ENCODE measurements at regions not wholly inside any gene's neighbourhood (a gene's known extent, or its start where the extent isn't known, plus 50 kb on each side); places are given as distances from the start of the nearest gene placed in this dataset.
"Not testable (repeated sequence)": the region's sequence is repeated elsewhere in the genome, so short reads cannot be mapped to it uniquely, and the experiment has no call there.

DNA sequence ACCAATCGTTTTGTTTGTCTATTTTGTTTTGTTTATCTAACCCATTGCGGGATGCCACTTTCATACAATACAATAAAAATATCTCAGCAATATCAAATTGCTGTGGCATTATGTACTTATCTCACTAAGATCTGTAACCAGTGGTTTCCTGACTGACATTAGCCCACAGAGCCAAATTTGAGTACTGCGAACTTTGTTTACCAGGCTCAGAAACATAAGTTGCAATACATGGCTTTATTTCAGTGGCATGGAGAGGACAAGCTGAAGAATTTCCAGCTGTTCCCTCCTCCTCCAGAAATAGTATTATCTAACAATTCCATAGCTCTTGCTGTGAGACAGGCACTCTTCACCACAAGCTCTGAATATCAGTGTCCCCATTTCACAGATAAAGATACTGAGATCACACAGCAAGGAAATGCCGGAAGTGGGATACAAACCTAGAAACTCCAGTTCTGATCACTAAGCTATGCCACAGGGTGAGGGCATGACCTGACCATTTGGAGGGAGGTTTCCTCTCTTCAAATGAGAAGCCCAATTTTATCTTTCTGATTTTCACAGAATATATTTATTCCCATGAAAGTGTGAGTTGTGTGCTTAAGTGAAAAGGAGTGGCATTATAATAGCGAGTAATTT, 469.9 kb upstream of the CBLB start:
- in situ Hi-C loops (cut with MboI; ENCODE audit: low sequenced_read_pairs), result no loop called here

DNA sequence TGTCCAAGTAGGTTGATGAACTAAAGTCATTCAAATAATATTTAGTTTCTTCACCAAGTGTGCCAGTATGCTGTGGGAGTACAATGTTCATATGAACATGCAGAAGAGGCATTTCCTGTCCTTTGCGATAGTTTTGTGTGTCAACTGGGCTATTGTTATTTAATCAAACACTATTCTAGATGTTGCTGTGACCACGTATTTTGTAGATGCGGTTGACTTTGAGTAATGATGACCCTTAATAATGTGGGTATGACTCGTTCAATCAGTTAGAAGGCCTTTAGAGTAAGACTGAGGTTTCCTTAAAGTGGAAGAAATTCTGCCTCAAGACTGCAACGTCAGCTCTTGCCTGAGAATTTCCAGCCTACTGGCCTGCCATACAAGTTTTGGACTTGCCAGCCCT, 470.7 kb upstream of the CBLB start:
- in situ Hi-C loops (cut with MboI; ENCODE audit: low sequenced_read_pairs), result no loop called here

- in situ Hi-C loops (cut with MboI; ENCODE audit: low sequenced_read_pairs), result no loop called here
These were observed 472.3 kb upstream of the CBLB start for GRCh38 chr3:106341087-106341486.

DNA sequence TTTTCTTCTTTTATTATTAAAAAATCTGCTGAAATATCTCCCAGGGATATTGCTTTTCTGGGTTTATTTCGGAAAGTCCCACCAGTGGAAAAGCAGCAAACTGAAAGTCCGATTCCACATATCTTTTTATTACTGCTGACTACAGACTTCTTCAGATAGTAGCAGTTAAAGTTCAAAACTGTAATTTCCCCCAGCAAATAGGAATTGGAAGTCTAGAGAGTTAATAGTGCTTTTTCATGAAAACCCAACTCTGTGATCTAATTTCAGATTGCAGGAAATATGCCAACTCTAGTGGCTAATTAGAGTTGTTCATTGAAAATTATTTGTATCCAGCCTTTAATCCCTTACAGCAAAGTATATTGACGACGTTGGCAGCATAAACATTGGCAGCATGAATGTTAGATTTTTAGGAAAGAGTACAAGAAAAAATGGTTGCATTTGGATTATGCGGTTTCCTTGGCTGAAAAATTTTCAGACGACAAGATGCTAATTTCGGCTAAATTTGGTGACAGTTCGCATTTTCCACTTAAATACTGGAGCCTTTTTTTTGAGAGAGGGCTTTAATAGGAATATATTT, 472.9 kb upstream of the CBLB start:
- in situ Hi-C loops (cut with MboI; ENCODE audit: low sequenced_read_pairs), result no loop called here

- in situ Hi-C loops (cut with MboI; ENCODE audit: low sequenced_read_pairs), result no loop called here
These were observed 473.6 kb upstream of the CBLB start for GRCh38 chr3:106342386-106342785.

DNA sequence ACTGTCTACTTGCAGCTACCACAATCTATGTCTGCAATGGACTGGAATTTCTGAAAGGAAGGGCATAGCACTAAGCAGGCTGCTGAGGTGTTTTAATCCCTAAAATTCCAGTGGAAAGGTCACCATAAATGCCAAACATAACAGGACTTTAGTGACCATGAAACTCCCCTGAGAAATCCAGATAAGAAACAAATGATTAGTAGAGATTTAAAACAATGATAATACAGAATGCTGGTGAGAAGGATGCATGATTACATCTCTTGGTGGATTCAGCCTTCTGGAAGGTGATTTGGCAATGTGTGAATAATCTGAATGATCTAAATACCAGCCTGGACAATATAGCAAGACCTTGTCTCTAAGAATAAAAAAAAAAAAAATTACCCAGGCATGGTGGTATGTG, 475.0 kb upstream of the CBLB start:
- in situ Hi-C loops (cut with MboI; ENCODE audit: low sequenced_read_pairs), result no loop called here

- in situ Hi-C loops (cut with MboI; ENCODE audit: low sequenced_read_pairs), result no loop called here
These were observed 476.7 kb upstream of the CBLB start for GRCh38 chr3:106345353-106346027.

GRCh38 chr3:106347350-106347749, 478.5 kb upstream of the CBLB start:
- in situ Hi-C loops (cut with MboI; ENCODE audit: low sequenced_read_pairs), result no loop called here

- in situ Hi-C loops (cut with MboI; ENCODE audit: low sequenced_read_pairs), result no loop called here
These were observed 479.4 kb upstream of the CBLB start for GRCh38 chr3:106348139-106348690.

DNA sequence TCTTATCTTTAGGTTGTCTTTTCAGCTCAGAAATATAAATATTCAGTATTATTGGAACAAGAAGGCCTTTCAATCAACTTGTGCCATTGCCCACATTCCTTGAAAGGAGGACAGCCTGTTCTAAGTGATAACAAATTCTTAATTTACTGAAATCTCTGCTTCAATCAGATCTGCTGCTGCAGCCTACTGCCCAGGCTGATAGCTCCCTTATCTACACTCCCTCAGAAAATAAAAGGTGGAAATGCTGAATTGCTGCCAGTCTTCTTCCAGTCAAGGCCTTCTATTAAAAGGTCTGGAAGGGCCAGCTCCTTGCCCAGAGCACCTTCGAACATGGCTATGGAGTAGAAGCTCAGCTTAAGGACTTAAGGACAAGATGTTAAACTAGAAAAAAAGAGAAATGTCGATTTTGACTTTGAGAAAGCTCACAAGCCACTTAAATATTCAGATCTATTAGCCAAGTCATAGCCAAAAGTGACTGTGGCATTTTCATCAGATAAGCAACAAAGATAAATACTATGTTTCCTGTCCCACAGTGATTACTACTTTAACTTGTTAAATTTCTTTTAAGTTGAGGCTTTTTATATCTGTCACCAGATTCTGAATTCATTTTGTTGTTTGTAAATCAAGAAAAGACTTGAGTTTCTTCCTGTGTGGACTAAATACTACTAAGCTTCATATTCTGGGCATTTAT, 480.5 kb upstream of the CBLB start:
- in situ Hi-C loops (cut with MboI; ENCODE audit: low sequenced_read_pairs), result no loop called here

DNA sequence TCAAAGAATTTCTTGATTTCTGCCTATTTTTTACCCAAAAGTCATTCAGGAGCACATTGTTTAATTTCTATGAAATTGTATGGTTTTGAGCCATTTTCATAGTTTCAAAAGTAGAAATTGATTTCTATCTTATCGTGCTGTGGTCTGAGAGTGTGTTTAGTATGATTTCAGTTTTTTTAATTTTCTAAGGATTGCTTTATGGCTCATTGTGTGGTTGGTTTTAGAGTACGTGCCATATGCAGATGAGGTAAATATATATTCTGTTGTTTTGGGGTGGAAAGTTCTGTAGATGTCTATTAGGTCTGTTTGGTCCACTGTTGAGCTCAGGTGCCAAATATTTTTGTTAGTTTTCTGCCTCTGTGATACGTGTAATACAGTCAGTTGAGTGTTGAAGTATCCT, 487.1 kb upstream of the CBLB start:
- in situ Hi-C loops (cut with MboI; ENCODE audit: low sequenced_read_pairs), result no loop called here

DNA sequence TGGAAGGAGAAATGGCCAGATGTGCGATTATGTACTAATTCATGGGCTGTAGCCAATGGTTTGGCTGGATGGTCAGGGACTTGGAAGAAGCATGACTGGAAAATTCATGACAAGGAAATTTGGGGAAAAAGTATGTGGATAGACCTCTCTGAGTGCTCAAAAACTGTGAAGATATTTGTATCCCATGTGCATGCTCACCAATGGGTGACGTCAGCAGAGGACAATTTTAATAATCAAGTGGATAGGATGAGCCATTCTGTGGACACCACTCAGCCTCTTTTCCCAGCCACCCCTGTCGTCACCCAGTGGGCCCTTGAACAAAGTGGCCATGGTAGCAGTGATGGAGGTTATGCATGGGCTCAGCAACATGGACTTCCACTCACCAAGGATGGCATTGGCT, 490.9 kb upstream of the CBLB start:
- in situ Hi-C loops (cut with MboI; ENCODE audit: low sequenced_read_pairs), result no loop called here

DNA sequence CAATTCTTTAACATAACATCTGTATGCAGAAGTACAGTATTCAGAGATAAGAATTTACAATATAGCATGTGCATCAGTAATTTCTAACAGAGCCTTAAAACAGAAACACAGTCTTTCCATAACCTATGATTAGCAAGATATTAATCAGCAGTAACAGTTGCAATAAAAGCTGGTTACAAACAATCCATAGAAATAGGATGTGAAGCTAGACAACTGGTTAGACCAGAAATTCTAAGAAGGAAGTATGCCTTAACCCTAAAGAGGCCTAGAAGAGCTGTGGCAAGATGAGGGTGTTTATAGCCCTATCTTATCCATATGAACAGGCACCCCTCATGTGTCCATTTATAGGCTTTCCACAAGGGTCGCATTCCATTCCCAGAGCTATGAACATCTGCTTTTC, 492.1 kb upstream of the CBLB start:
- in situ Hi-C loops (cut with MboI; ENCODE audit: low sequenced_read_pairs), result not testable (repeated sequence)

DNA sequence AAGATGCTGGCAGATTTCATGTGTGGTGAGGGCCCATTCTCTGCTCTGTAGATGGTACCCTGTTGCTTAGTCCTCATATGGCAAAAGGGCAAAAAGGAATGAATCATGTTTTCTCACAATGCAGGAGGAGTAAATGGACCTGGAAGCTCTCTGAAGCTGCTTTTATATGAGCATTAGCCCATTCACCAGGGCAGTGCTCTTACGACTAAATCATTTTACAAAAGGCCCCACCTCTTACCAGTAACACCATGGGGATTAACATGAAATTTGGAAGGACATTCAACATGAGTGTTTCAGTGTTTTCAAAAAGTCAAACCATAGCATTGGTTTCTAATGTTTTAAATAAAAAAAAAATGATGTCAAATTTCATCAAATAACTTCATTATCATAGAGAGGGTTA, 495.7 kb upstream of the CBLB start:
- in situ Hi-C loops (cut with MboI; ENCODE audit: low sequenced_read_pairs), result no loop called here

DNA sequence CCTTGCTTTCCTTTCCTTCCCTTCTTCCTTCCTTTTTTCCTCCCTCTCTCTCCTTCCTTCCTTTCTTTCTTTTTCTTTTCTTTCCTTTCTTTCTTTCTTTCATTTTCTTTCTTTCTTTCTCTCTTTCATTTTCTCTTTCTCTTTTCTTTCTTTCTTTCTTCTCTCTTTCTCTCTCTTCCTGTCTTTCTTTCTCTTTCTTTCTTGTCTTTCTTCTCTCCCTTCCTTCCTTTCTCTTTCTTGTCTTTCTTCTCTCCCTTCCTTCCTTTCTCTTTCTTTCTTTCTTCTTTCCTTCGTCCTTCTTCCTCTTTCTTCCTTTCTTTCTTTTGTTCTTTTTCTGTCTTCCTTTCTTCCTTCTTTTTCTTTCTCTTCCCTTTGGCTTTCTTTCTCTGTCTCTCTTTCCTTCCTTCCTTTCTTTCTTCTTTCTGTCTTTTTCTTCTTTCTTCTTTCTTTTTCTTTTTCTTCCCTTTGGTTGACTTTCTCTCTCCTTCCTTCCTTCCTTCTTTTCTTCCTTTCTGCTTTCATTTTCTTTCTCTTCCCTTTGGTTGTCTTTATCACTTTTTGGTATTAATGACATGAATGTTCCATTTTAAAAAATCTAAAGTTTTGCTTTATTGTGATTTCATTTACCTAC, 496.4 kb upstream of the CBLB start:
- in situ Hi-C loops (cut with MboI; ENCODE audit: low sequenced_read_pairs), result no loop called here

DNA sequence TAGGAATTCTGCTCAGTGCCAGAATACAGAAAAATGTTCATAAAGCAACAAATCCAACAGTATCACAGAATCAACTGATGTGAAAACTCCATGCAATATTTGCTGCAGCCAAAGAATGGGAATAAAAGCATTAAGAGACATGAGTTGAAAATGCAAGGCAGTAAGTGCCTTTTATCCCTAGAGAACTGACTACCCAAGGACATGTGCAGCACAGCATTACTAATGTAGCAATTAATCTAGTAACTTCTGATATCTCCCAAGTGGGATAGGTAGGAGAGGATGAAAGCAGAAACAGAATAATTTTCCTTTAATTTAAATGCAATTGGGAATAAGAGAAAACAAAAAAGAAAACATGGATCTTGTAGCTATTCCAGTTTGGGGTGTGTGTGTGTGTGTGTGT, 497.5 kb upstream of the CBLB start:
- in situ Hi-C loops (cut with MboI; ENCODE audit: low sequenced_read_pairs), result no loop called here

DNA sequence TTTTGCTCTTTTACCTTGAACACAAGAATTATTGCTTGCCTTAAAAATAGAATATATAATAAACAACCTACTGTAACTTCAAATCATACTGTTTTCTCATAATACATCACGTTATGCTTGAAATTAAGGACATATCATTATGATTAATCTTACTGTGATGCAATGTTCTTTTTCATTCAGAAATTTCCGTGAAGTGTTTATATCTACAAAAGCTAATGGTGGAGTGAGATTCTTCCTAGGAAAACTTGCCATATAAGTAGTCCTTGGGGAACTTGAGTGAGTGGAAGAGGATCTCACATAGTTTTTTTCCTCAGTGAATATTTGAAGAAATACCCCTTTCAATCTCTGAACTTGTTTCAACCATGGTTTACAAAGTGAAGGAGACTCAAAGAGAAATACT, 498.7 kb upstream of the CBLB start:
- in situ Hi-C loops (cut with MboI; ENCODE audit: low sequenced_read_pairs), result no loop called here

- in situ Hi-C loops (cut with MboI; ENCODE audit: low sequenced_read_pairs), result no loop called here
These were observed 502.6 kb upstream of the CBLB start for GRCh38 chr3:106371221-106371970.

DNA sequence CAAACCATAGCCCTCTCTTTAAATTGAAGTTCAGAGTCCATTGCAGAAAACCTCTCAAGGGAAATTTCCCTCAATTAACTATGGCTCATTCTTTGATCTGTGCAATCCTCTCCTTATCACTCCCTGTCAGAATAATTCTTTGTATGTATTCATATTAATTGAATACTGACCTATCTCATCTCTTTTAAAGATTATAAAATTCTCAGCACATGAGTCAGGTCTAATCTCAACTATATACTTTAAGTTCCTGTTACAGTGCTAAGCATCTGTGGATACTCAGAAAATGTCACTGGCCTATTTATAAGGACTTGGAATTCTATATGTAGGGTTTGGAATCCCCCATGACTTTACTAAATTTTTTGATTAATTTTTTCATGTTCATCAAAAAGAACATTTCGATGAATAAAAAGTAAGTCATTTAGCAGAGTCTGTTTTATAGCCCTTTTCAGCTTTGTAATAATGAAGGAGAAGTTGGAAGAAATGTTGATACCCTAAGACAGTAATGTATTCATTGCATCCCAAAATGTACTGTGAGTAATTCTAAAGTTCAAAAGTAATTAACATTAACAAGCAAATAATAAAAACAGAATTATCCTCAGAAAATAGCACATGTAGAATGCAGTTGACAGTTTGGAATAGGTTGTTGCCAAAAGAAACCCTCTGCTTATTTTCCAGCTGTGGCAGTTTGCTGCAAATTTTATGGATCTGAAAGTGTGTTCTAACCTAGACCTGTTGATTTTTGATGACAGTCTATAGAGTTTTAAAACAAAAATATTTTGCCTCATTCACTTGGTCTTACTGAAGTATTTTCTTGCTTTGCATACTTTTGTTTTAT, 503.4 kb upstream of the CBLB start:
- in situ Hi-C loops (cut with MboI; ENCODE audit: low sequenced_read_pairs), result no loop called here

GRCh38 chr3:106372806-106373190, 504.0 kb upstream of the CBLB start:
- in situ Hi-C loops (cut with MboI; ENCODE audit: low sequenced_read_pairs), result no loop called here

Data from HL-60/S4 (cell line).